NCI-H748 (cell line): ENCODE measurements at regions not wholly inside any gene's neighbourhood (a gene's known extent, or its start where the extent isn't known, plus 50 kb on each side); places are given as distances from the start of the nearest gene placed in this dataset.

Source experiments
- DNase-seq: peaks from one replicate; lab custom pipeline; 2025; ENCODE audit not compliant: unreplicated experiment; lab: John Stamatoyannopoulos, UW

- DNase-seq: no peak
Observed at GRCh38 chr1:115210302-115210711, 121.0 kb upstream of the TSPAN2 start.

- no peak for DNase-seq
Observed at GRCh38 chr1:115204513-115204912, 115.2 kb upstream of the TSPAN2 start.

DNA sequence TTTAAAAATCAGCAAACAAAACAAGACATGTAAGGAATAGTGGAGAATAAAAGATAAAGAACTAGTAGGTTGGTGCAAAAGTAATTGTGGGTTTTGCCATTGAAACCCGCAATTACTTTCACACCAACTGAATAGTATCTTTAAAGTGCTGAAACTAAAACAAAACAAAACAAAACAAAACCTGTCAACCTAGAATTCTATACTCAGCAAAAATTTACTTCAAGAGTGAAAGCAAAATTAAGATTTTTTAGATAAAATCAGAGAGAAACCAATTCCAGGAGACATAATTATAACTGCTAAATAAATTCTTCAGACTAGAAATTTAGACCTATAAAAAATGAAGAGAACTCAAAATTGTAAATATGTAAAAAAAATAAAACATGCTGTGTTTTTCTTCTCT, 114.0 kb upstream of the TSPAN2 start:
- no peak for DNase-seq

DNA sequence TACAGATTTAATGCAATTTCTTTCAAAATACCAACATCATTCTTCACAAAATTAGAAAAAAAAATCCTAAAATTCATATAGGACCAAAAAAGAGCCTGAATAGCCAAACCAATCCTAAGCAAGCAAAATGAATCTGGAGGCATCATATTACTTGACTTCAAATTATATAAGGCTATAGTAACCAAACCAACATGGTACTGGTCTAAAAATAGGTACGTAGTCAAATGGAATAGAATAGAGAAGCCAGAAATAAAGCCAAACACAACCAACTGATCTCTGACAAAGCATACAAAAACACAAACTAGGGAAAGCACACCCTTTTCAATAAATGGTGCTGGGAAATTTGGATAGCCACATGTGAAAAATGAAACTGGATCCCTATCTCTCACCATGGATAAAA, 112.3 kb upstream of the TSPAN2 start:
- no peak for DNase-seq

GRCh38 chr1:115199416-115200132, 110.3 kb upstream of the TSPAN2 start:
- no peak for DNase-seq

DNA sequence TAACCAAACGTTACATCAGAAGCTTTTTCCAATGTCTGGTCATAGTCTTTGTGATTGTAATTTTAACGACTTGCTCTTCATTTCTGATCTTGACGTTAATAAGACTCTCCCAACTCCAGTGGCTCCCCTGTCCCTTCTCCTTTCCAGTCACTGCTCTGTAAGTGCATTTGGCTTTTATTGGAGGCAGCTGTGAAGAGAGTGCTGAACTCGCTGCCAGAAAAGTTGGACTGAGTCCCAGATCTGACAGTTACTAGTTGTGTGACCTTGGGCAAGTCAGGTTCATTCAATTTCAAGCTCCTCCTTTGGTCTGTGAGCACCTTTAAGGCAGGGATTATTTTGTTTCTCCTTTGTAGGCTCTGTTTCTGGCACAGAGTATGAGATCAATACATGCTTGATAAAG, 109.6 kb upstream of the TSPAN2 start:
- DNase-seq: no peak

DNA sequence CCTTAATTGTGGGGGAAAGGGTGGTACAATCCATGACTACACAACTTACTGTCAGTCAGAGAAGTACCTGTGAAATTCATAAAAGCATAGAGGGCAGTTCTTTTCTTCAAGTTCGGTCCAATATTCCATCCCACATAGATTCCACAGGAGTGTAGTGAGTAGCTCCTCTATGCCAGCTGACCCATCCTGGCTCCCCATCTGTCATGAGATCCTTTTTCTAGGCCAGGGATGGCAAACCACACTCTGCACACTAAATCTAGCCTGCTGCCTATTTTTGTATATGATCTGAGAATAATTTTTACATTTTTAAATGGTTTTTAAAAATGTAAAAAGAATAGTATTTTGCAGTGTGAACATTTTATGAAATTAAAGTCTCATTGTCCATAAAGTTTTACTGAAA, 107.0 kb upstream of the TSPAN2 start:
- no peak for DNase-seq

GRCh38 chr1:115194506-115194905, 105.2 kb upstream of the TSPAN2 start:
- no peak for DNase-seq

GRCh38 chr1:115193046-115193828, 103.9 kb upstream of the TSPAN2 start:
- no peak for DNase-seq

DNA sequence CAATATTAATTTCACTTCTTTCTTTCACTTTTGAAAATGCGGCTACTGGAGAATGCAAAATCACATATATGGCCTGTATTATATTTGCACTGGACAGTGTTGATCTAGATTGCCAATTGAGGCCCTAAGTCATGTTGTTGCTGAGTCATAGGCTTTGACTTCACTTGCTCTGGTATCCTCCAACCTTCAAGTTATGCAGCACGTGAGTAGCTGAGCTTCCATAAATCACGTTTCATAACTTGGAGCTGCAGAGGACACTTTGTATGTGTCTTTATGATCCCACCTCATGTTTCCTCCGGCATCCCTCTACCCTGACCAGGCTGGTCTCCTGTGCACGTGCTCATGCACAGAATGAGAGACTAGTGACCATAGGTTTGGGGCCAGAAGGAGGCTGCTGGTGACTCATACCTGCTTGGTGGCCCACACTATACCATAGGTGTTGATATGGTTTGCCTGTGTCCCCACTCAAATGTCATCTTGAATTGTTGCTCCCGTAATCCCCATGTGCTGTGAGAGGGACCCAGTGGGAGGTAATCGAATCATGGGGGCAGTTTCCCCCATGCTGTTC, 103.0 kb upstream of the TSPAN2 start:
- no peak for DNase-seq

GRCh38 chr1:115191691-115192090, 102.4 kb upstream of the TSPAN2 start:
- DNase-seq: no peak

DNA sequence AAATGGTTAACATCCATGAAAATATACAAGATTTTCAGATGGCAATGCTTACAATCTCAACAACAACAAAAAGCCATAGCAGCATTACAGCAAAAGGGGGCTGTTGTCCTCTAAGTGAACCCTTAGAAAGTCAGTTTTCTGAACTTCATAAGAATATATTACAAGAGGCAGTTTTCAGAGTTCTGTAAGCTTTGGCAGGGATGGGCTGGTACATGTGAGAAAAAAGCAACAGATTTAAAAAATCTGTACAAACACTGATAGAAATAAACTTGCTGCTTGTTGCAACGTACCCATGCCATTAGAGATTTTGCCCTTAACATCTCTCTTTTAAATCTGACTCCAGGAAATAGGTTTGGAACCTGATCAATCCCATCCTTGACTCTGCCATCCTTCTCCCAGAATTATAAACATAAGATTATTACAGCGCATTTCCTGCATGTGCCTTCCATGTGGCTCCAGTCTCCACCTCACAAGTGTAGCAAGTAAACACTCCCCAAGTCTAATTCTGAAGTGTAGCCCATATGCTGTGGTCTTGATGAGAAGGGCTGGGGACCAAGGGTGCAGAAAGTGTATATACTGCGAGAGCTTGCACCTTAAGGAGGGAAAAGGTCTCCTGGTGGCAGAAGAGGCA, 101.4 kb upstream of the TSPAN2 start:
- no peak for DNase-seq

DNA sequence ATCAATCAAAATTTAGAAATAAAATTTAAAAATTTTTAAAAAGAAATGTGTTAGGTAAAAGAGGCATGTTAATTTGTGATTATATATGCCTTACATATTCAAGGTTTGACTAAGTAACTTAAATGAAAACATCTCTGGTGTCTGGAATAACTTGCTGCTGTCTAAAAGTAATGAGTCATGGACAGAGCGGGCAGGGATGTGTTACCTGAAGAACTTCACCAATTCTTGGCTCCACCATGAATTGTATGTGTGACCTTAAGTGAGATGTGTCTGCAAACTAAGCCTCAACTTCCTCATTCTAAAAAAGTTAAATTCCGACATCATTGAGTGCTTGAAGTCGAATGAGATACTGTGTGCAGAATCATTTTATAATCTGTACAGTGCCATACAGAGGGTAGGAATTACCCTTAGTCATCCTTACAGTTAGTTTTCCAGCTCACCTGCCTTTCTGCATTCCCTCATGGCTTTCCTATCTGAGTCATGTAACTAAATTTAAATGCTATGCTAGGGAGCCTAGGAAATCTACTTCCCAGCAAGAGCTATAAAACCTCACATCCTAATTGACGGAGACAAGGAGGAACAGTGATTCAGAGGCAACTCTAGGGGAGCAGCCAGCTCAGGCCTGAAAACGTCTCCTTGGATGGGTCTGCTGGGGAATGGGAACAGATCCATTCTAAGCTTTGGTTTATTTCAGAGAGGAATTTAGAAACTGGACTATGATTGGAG, 100.7 kb upstream of the TSPAN2 start:
- DNase-seq: no peak

GRCh38 chr1:115188680-115189395, 99.5 kb upstream of the TSPAN2 start:
- DNase-seq: no peak

DNA sequence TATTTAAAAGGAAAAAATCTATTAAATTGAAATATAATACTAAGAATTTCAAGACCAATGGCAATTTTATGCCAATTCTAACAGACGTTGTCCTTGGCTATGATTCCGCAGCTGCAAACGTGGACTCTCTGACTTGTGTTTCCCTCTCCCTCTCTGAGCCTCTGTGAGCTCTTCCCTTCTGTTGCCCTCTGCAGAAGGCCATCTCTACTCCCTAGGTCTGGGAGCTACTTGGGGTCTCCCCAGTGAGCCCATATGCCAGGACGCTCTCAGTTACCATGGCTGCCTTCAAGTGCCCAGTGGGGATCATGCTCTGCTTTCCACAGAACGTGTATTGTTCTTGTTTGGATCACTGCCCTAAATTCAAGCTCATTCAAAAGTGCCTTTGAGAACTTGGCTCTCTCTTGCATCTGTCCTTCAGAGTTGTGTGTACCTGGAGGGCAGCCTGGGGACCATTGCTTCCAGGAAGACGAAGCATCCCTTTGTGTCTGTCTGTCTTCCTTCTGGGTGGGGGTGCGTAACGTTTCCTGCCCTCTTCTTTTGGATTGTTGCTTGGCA, 97.5 kb upstream of the TSPAN2 start:
- DNase-seq: peak; percentile 8

GRCh38 chr1:115185336-115185735, 96.0 kb upstream of the TSPAN2 start:
- DNase-seq: no peak

- DNase-seq: no peak
Observed at GRCh38 chr1:115184951-115185331, 95.6 kb upstream of the TSPAN2 start.

DNA sequence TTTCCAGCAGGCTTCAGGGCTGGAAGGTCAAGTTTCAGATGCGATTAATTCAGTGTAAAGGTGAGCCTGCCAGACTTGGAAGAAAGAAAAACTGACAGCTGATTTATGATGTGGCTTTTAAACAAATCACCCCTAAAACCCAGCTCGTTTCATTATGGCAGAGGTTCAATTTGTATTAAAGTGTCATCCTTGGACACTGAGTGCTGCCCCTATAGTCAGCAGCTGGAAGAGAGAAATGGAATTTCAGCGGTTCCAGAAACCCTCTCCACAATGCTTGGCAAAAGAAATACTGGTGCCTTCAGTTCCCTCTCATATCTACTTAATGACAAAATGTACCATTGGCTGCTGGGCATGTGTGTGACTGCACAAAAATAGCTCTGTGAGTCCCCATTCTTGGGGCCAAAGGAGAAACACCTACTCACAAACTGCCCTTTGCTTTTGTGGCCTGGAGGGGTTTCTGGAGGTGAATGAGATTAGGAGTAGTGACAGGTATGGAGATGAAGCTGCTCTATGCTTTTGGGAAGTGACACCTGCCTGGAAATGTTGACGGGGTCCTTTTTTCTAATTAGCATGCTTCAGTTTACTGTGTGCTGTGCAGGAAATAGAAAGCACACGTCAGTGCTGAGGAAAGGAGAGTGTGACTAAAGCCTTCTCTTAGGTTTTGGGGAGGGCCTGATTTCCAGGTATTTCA, 95.1 kb upstream of the TSPAN2 start:
- DNase-seq: no peak

GRCh38 chr1:115183721-115184259, 94.5 kb upstream of the TSPAN2 start:
- DNase-seq: no peak
